Endothelial cell of umbilical vein (primary cell): ENCODE measurements at regions not wholly inside any gene's neighbourhood (a gene's known extent, or its start where the extent isn't known, plus 50 kb on each side); places are given as distances from the start of the nearest gene placed in this dataset.

Experiments
- BruUV-seq: library from RNA; stranded (reverse); fragments of 400-500 nt; replicated peaks from 2 replicates; lab custom pipeline; 2021; lab: Mats Ljungman, UMichigan
- CTCF ChIA-PET: fragments of 300-600, 350-600 bp; sonication (Branson Sonifier 250); formaldehyde crosslinking; loops from one replicate; lab custom pipeline; 2021; ENCODE audit warnings: antibody characterized with exemption, inconsistent platforms; lab: Charles Lee
- POLR2A ChIA-PET: fragments of 300-600, 350-600 bp; sonication (Branson Sonifier 250); formaldehyde crosslinking; loops from one replicate; lab custom pipeline; 2021; ENCODE audit warnings: antibody characterized with exemption, inconsistent platforms; lab: Charles Lee
- DNase-seq: peaks from one replicate; pipeline ENCODE4 v3.0.0-alpha.2; 2011; ENCODE audit warnings: low read depth, low spot score
- FAIRE-seq: peaks from 2 replicates; lab custom pipeline; 2011; peaks lifted over from hg19 to GRCh38; lab: Jason Lieb, UNC
- H2AFZ ChIP-seq: 2 replicates; pipeline ENCODE4 v1.6.0; 2012; ENCODE audit warnings: low read depth, low read length, control low read depth, inconsistent platforms
- H3K27ac ChIP-seq: 2 replicates; pipeline ENCODE4 v1.5.1; 2011; ENCODE audit warnings: low read depth, mild to moderate bottlenecking, control low read depth, low read length, moderate library complexity; ENCODE audit not compliant: insufficient read depth
- H3K27me3 ChIP-seq, 2 experiments: 2 replicates each; pipeline versions ENCODE4 v1.6.0 to v1.6.1; 2011; ENCODE audit warnings: low read length in 2 of 2, mixed read lengths in 1 of 2; ENCODE audit not compliant: control insufficient read depth in 2 of 2, insufficient read depth in 2 of 2
- H3K36me3 ChIP-seq, 2 experiments: 2 replicates in 1 of 2; 3 replicates in 1 of 2; pipeline ENCODE4 v1.5.1; 2011; ENCODE audit warnings: low read length in 2 of 2, mild to moderate bottlenecking in 1 of 2, moderate library complexity in 1 of 2; ENCODE audit not compliant: control insufficient read depth in 2 of 2, insufficient read depth in 2 of 2; ENCODE audit errors: extremely low read depth in 1 of 2
- H3K4me1 ChIP-seq: 3 replicates; pipeline ENCODE4 v1.5.1; 2011; ENCODE audit warnings: mild to moderate bottlenecking, low read length; ENCODE audit not compliant: control insufficient read depth, insufficient read depth; ENCODE audit errors: extremely low read depth
- H3K4me2 ChIP-seq: 2 replicates; pipeline ENCODE4 v1.6.1; 2011; ENCODE audit warnings: low read length, control low read depth, mixed read lengths; ENCODE audit not compliant: insufficient read depth
- H3K4me3 ChIP-seq, 3 experiments: fragments of 200-600 bp in 1 of 3; sonication (generic), shearing (Covaris generic) in 1 of 3; replicated peaks in 1 of 3; 2 replicates each; pipeline ENCODE4 v1.5.1; 2011 to 2016; ENCODE audit warnings: control low read depth in 3 of 3, low read length in 3 of 3, mild to moderate bottlenecking in 2 of 3, inconsistent platforms in 1 of 3, low read depth in 1 of 3, moderate library complexity in 1 of 3; ENCODE audit not compliant: insufficient read depth in 1 of 3
- H3K79me2 ChIP-seq: 2 replicates; pipeline ENCODE4 v1.6.0; 2012; ENCODE audit warnings: low read length, inconsistent platforms; ENCODE audit not compliant: control insufficient read depth, insufficient read depth
- H3K9ac ChIP-seq: replicated peaks from 2 replicates; pipeline ENCODE3; 2011; ENCODE audit warnings: low read length, control low read depth; ENCODE audit not compliant: insufficient read depth; ENCODE audit errors: extremely low read depth
- H3K9me1 ChIP-seq: replicated peaks from 3 replicates; pipeline ENCODE4 v1.6.0; 2011; ENCODE audit warnings: mild to moderate bottlenecking, low read length; ENCODE audit not compliant: control insufficient read depth, insufficient read depth; ENCODE audit errors: extremely low read depth
- H3K9me3 ChIP-seq: replicated peaks from 2 replicates; pipeline ENCODE4 v1.5.1; 2012; ENCODE audit warnings: low read length, inconsistent platforms; ENCODE audit not compliant: control insufficient read depth, insufficient read depth
- H4K20me1 ChIP-seq: replicated peaks from 2 replicates; pipeline ENCODE3; 2011; ENCODE audit warnings: mild to moderate bottlenecking, low read length; ENCODE audit not compliant: control insufficient read depth, insufficient read depth; ENCODE audit errors: extremely low read depth
- EZH2 ChIP-seq: IDR thresholded peaks from 2 replicates; pipeline ENCODE4 v1.6.1; 2012; ENCODE audit warnings: borderline replicate concordance, low read depth, mild to moderate bottlenecking, moderate library complexity, low read length, inconsistent platforms; ENCODE audit not compliant: severe bottlenecking
- FOS ChIP-seq: IDR thresholded peaks from 2 replicates; pipeline ENCODE4 v1.6.1; 2011; ENCODE audit warnings: mild to moderate bottlenecking, low read length, moderate library complexity, borderline replicate concordance; ENCODE audit not compliant: insufficient read depth
- GATA2 ChIP-seq: IDR thresholded peaks from 2 replicates; pipeline ENCODE4 v1.7.0; 2011; ENCODE audit warnings: low read depth, mild to moderate bottlenecking, moderate library complexity, mixed read lengths, low read length; ENCODE audit not compliant: insufficient read length, insufficient read depth
- JUN ChIP-seq: IDR thresholded peaks from 2 replicates; pipeline ENCODE4 v1.6.1; 2011; ENCODE audit warnings: borderline replicate concordance, low read depth; ENCODE audit not compliant: insufficient read length, insufficient read depth
- MAX ChIP-seq: IDR thresholded peaks from 2 replicates; pipeline ENCODE4 v1.6.1; 2011; ENCODE audit not compliant: insufficient read depth, insufficient read length
- MYC ChIP-seq: IDR thresholded peaks from one replicate; pipeline ENCODE4 v1.6.1; 2011; ENCODE audit warnings: mild to moderate bottlenecking, low read depth, low read length
- POLR2A ChIP-seq: IDR thresholded peaks from 2 replicates; pipeline ENCODE4 v1.6.1; 2012; ENCODE audit warnings: low read depth, mild to moderate bottlenecking, control low read depth, low read length
- POLR2AphosphoS5 ChIP-seq: IDR thresholded peaks from 2 replicates; pipeline ENCODE4 v1.6.1; 2012; ENCODE audit warnings: low read depth, mild to moderate bottlenecking, control low read depth, low read length, moderate library complexity; ENCODE audit not compliant: insufficient read depth
- dilution Hi-C: fragments of 300-500 bp; cut with MboI; formaldehyde crosslinking; loops from one replicate; pipeline ENCODE4 v1.15.0; 2019; ENCODE audit warnings: low sequenced_read_pairs; ENCODE audit not compliant: extremely low pct_ligation_motif_present
- intact Hi-C: fragments of 100-400 bp; cut with micrococcal nuclease; formaldehyde crosslinking; loops from one replicate; pipeline ENCODE4 v1.10.0; 2022
- TF ChIP-seq, protein P1 (sequence below), 2 donors: IDR thresholded peaks; 1 replicate in 1 of 2; 2 replicates in 1 of 2; pipeline ENCODE4 v1.5.1; 2011; ENCODE audit warnings: low read length in 2 of 2, mild to moderate bottlenecking in 2 of 2, moderate library complexity in 2 of 2, control low read depth in 1 of 2, inconsistent platforms in 1 of 2, low read depth in 1 of 2; ENCODE audit not compliant: insufficient read depth in 1 of 2; ENCODE audit errors: extremely low read depth in 1 of 2

GRCh38 chr6:6090861-6091607, 84.3 kb upstream of the NRN1 start:
- no peaks in the 10 kb centered on the region for H3K79me2 ChIP-seq
- no peak overlapping the region for H3K9ac ChIP-seq
- dilution Hi-C loops (no loop called here), intact Hi-C loops (no loop called here)
- no peaks in the 10 kb centered on the region for H3K4me1 ChIP-seq
- BruUV-seq: no TSS peak
- no peak for TF ChIP-seq GATA2
- TF ChIP-seq FOS: no peak
- TF ChIP-seq EZH2: no peak
- TF ChIP-seq MYC: no peak
- TF ChIP-seq, protein P1, sequence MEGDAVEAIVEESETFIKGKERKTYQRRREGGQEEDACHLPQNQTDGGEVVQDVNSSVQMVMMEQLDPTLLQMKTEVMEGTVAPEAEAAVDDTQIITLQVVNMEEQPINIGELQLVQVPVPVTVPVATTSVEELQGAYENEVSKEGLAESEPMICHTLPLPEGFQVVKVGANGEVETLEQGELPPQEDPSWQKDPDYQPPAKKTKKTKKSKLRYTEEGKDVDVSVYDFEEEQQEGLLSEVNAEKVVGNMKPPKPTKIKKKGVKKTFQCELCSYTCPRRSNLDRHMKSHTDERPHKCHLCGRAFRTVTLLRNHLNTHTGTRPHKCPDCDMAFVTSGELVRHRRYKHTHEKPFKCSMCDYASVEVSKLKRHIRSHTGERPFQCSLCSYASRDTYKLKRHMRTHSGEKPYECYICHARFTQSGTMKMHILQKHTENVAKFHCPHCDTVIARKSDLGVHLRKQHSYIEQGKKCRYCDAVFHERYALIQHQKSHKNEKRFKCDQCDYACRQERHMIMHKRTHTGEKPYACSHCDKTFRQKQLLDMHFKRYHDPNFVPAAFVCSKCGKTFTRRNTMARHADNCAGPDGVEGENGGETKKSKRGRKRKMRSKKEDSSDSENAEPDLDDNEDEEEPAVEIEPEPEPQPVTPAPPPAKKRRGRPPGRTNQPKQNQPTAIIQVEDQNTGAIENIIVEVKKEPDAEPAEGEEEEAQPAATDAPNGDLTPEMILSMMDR (IDR thresholded peaks at IDR 0.05; ENCODE audit: extremely low read depth in 1 of 2, insufficient read depth in 1 of 2, low read depth in 1 of 2, low read length in 2 of 2): no peak
- no peak for TF ChIP-seq POLR2AphosphoS5
- no peak for TF ChIP-seq POLR2A
- no peak for TF ChIP-seq MAX
- TF ChIP-seq JUN: no peak
- H3K4me3 ChIP-seq: no peak overlapping the region
- H2AFZ ChIP-seq: no peak overlapping the region
- CTCF ChIA-PET: no interaction called here
- no peaks in the 10 kb centered on the region for H4K20me1 ChIP-seq
- no peak for DNase-seq
- H3K9me3 ChIP-seq: no peaks in the 10 kb centered on the region
- FAIRE-seq: no peak
- no peaks in the 10 kb centered on the region for H3K27me3 ChIP-seq
- no peak overlapping the region for H3K4me2 ChIP-seq
- H3K36me3 ChIP-seq: no peaks in the 10 kb centered on the region
- H3K27ac ChIP-seq: no peak overlapping the region
- no peaks in the 10 kb centered on the region for H3K9me1 ChIP-seq
- POLR2A ChIA-PET: no interaction called here
